ENCODE measurements at regions not wholly inside any gene's neighbourhood (a gene's known extent, or its start where the extent isn't known, plus 50 kb on each side); places are given as distances from the start of the nearest gene placed in this dataset.

- Histone ChIP-seq H3K79me1 (ENCODE audit: low read length) (no peaks in the 10 kb centered on the region), H3K79me2 (ENCODE audit: control insufficient read depth, insufficient read depth, low read length) (no peaks in the 10 kb centered on the region), H3K4ac (ENCODE audit: low read depth, low read length) (no peak overlapping the region), H3K36me3 (ENCODE audit: control insufficient read depth, insufficient read depth, low read length) (no peaks in the 10 kb centered on the region), H4K8ac (ENCODE audit: low read depth, low read length) (no peak overlapping the region), H3K56ac (ENCODE audit: low read length) (no peak overlapping the region), H3K27me3 (ENCODE audit: insufficient read depth, low read length, poor library complexity) (no peaks in the 10 kb centered on the region), H3K4me1 (ENCODE audit: control insufficient read depth, low read depth, low read length) (no peaks in the 10 kb centered on the region), H2BK120ac (ENCODE audit: low read depth, low read length) (no peak overlapping the region), H3K18ac (ENCODE audit: low read length) (no peak overlapping the region), H4K5ac (ENCODE audit: low read length) (no peak overlapping the region), H3K9ac (ENCODE audit: low read length) (no peak overlapping the region), H3K4me3 (ENCODE audit: low read length) (no peak overlapping the region), H3K27ac (ENCODE audit: low read depth, low read length) (no peak overlapping the region), H3K23ac (ENCODE audit: low read length) (no peak overlapping the region), H2BK15ac (replicated peaks; ENCODE audit: low read depth) (no peak overlapping the region), H2AK5ac (ENCODE audit: low read length) (no peak overlapping the region), H2BK5ac (ENCODE audit: low read length) (no peak overlapping the region), H3K4me2 (ENCODE audit: low read length) (no peak overlapping the region)
- DNase-seq: no peak
- WGBS (ENCODE audit: extremely low coverage, insufficient coverage, low lambda C conversion rate): no CpG with 5 or more reads among the region's 16 CpGs
Observed at GRCh38 chr2:215514516-215514915, 78.6 kb upstream of the FN1 start.

- Histone ChIP-seq H2BK5ac (ENCODE audit: low read length) (no peak overlapping the region), H2BK15ac (replicated peaks; ENCODE audit: low read depth) (no peak overlapping the region), H3K56ac (ENCODE audit: low read length) (no peak overlapping the region), H3K18ac (ENCODE audit: low read length) (no peak overlapping the region), H3K9ac (ENCODE audit: low read length) (no peak overlapping the region), H4K8ac (ENCODE audit: low read depth, low read length) (no peak overlapping the region), H3K4me3 (ENCODE audit: low read length) (no peak overlapping the region), H3K4me1 (ENCODE audit: control insufficient read depth, low read depth, low read length) (no peaks in the 10 kb centered on the region), H3K23ac (ENCODE audit: low read length) (no peak overlapping the region), H3K36me3 (ENCODE audit: control insufficient read depth, insufficient read depth, low read length) (no peaks in the 10 kb centered on the region), H2AK5ac (ENCODE audit: low read length) (no peak overlapping the region), H3K79me1 (ENCODE audit: low read length) (no peaks in the 10 kb centered on the region), H2BK120ac (ENCODE audit: low read depth, low read length) (no peak overlapping the region), H3K79me2 (ENCODE audit: control insufficient read depth, insufficient read depth, low read length) (no peaks in the 10 kb centered on the region), H3K27me3 (ENCODE audit: insufficient read depth, low read length, poor library complexity) (no peaks in the 10 kb centered on the region), H3K4me2 (ENCODE audit: low read length) (no peak overlapping the region), H3K4ac (ENCODE audit: low read depth, low read length) (no peak overlapping the region), H3K27ac (ENCODE audit: low read depth, low read length) (no peak overlapping the region), H4K5ac (ENCODE audit: low read length) (no peak overlapping the region)
- no peak for DNase-seq
- WGBS (ENCODE audit: extremely low coverage, insufficient coverage, low lambda C conversion rate): no CpG with 5 or more reads among the region's 6 CpGs
Observed at GRCh38 chr2:215511454-215512346, 75.8 kb upstream of the FN1 start.

- Histone ChIP-seq H3K23ac (ENCODE audit: low read length) (no peak overlapping the region), H4K5ac (ENCODE audit: low read length) (no peak overlapping the region), H2BK15ac (replicated peaks; ENCODE audit: low read depth) (no peak overlapping the region), H3K18ac (ENCODE audit: low read length) (no peak overlapping the region), H3K4me1 (ENCODE audit: control insufficient read depth, low read depth, low read length) (no peaks in the 10 kb centered on the region), H2AK5ac (ENCODE audit: low read length) (no peak overlapping the region), H3K79me2 (ENCODE audit: control insufficient read depth, insufficient read depth, low read length) (no peaks in the 10 kb centered on the region), H3K36me3 (ENCODE audit: control insufficient read depth, insufficient read depth, low read length) (no peaks in the 10 kb centered on the region), H3K56ac (ENCODE audit: low read length) (no peak overlapping the region), H3K4me2 (ENCODE audit: low read length) (no peak overlapping the region), H3K9ac (ENCODE audit: low read length) (no peak overlapping the region), H2BK5ac (ENCODE audit: low read length) (no peak overlapping the region), H3K27me3 (ENCODE audit: insufficient read depth, low read length, poor library complexity) (no peaks in the 10 kb centered on the region), H2BK120ac (ENCODE audit: low read depth, low read length) (no peak overlapping the region), H3K79me1 (ENCODE audit: low read length) (no peaks in the 10 kb centered on the region), H3K4me3 (ENCODE audit: low read length) (no peak overlapping the region), H3K27ac (ENCODE audit: low read depth, low read length) (no peak overlapping the region), H3K4ac (ENCODE audit: low read depth, low read length) (no peak overlapping the region), H4K8ac (ENCODE audit: low read depth, low read length) (no peak overlapping the region)
- no peak for DNase-seq
- no CpG with 5 or more reads among the region's 3 CpGs for WGBS (ENCODE audit: extremely low coverage, insufficient coverage, low lambda C conversion rate)
Observed at GRCh38 chr2:215507836-215508235, 72.0 kb upstream of the FN1 start.

GRCh38 chr2:215507136-215507535 is 71.3 kb upstream of the FN1 start:
- Histone ChIP-seq H3K4me3 (ENCODE audit: low read length) (no peak overlapping the region), H3K27me3 (ENCODE audit: insufficient read depth, low read length, poor library complexity) (no peaks in the 10 kb centered on the region), H2BK5ac (ENCODE audit: low read length) (no peak overlapping the region), H2AK5ac (ENCODE audit: low read length) (no peak overlapping the region), H4K5ac (ENCODE audit: low read length) (no peak overlapping the region), H3K56ac (ENCODE audit: low read length) (no peak overlapping the region), H3K27ac (ENCODE audit: low read depth, low read length) (no peak overlapping the region), H3K23ac (ENCODE audit: low read length) (no peak overlapping the region), H3K9ac (ENCODE audit: low read length) (no peak overlapping the region), H3K4ac (ENCODE audit: low read depth, low read length) (no peak overlapping the region), H3K79me1 (ENCODE audit: low read length) (no peaks in the 10 kb centered on the region), H3K4me2 (ENCODE audit: low read length) (no peak overlapping the region), H2BK15ac (replicated peaks; ENCODE audit: low read depth) (no peak overlapping the region), H3K36me3 (ENCODE audit: control insufficient read depth, insufficient read depth, low read length) (no peaks in the 10 kb centered on the region), H3K79me2 (ENCODE audit: control insufficient read depth, insufficient read depth, low read length) (no peaks in the 10 kb centered on the region), H4K8ac (ENCODE audit: low read depth, low read length) (no peak overlapping the region), H3K18ac (ENCODE audit: low read length) (no peak overlapping the region), H2BK120ac (ENCODE audit: low read depth, low read length) (no peak overlapping the region), H3K4me1 (ENCODE audit: control insufficient read depth, low read depth, low read length) (no peaks in the 10 kb centered on the region)
- no peak for DNase-seq

- no peaks in the 10 kb centered on the region for H3K4me1 ChIP-seq (ENCODE audit: control insufficient read depth, low read depth, low read length)
- H3K23ac ChIP-seq (ENCODE audit: low read length): no peak overlapping the region
- H3K79me1 ChIP-seq (ENCODE audit: low read length): no peaks in the 10 kb centered on the region
- H3K4me3 ChIP-seq (ENCODE audit: low read length): no peak overlapping the region
- H2AK5ac ChIP-seq (ENCODE audit: low read length): no peak overlapping the region
- no peak overlapping the region for H4K5ac ChIP-seq (ENCODE audit: low read length)
- no peak overlapping the region for H4K8ac ChIP-seq (ENCODE audit: low read depth, low read length)
- no peaks in the 10 kb centered on the region for H3K79me2 ChIP-seq (ENCODE audit: control insufficient read depth, insufficient read depth, low read length)
- H3K4me2 ChIP-seq (ENCODE audit: low read length): no peak overlapping the region
- H3K36me3 ChIP-seq (ENCODE audit: control insufficient read depth, insufficient read depth, low read length): no peaks in the 10 kb centered on the region
- H3K56ac ChIP-seq (ENCODE audit: low read length): no peak overlapping the region
- no peak overlapping the region for H3K9ac ChIP-seq (ENCODE audit: low read length)
- no peak overlapping the region for H2BK5ac ChIP-seq (ENCODE audit: low read length)
- H2BK15ac ChIP-seq (replicated peaks; ENCODE audit: low read depth): no peak overlapping the region
- H3K27me3 ChIP-seq (ENCODE audit: insufficient read depth, low read length, poor library complexity): no peaks in the 10 kb centered on the region
- no peak overlapping the region for H3K18ac ChIP-seq (ENCODE audit: low read length)
- H2BK120ac ChIP-seq (ENCODE audit: low read depth, low read length): no peak overlapping the region
- no peak overlapping the region for H3K27ac ChIP-seq (ENCODE audit: low read depth, low read length)
- H3K4ac ChIP-seq (ENCODE audit: low read depth, low read length): no peak overlapping the region
- no peak for DNase-seq
Observed at GRCh38 chr2:215506604-215506990, 70.7 kb upstream of the FN1 start.
